Testis (tissue), 2 donors: ENCODE measurements at regions not wholly inside any gene's neighbourhood (a gene's known extent, or its start where the extent isn't known, plus 50 kb on each side); places are given as distances from the start of the nearest gene placed in this dataset.

Experiments
- DNase-seq: peaks from one replicate; pipeline ENCODE4 v3.0.0-alpha.2; 2019
- H3K27ac ChIP-seq, 2 donors: fragments of 200-600 bp; sonication (generic); one replicate each; pipeline ENCODE4 v1.5.1; 2019
- H3K27me3 ChIP-seq: fragments of 200-600 bp; sonication (generic); one replicate; pipeline ENCODE4 v1.5.1; 2019
- H3K36me3 ChIP-seq: fragments of 200-600 bp; sonication (generic); one replicate; pipeline ENCODE4 v1.5.1; 2017; ENCODE audit warnings: low read depth; ENCODE audit errors: missing control alignments
- H3K4me1 ChIP-seq: fragments of 200-600 bp; sonication (generic); one replicate; pipeline ENCODE4 v1.5.1; 2019
- H3K4me3 ChIP-seq, 2 donors: fragments of 200-600 bp; sonication (generic); one replicate each; pipeline ENCODE4 v1.5.1; 2017 to 2019
- H3K9me3 ChIP-seq: fragments of 200-600 bp; sonication (generic); one replicate; pipeline ENCODE4 v1.5.1; 2017
- CTCF ChIP-seq, 3 experiments: fragments of 450-650 bp in 2 of 3; fragments of 200-600 bp in 1 of 3; sonication (generic) in 1 of 3; IDR thresholded peaks; one replicate each; pipeline ENCODE4 v1.5.1; 2016 to 2019; ENCODE audit warnings: antibody characterized with exemption in 3 of 3, mild to moderate bottlenecking in 2 of 3, moderate library complexity in 1 of 3
- POLR2A ChIP-seq: fragments of 450-650 bp; IDR thresholded peaks from one replicate; pipeline ENCODE4 v1.6.1; 2017; ENCODE audit warnings: antibody characterized with exemption, mild to moderate bottlenecking, moderate library complexity
- WGBS, 2 donors: methylation state at CpG; one replicate each; pipeline ENCODE4 v1.1.5; 2018; 5-methylcytosine and 5-hydroxymethylcytosine counted together
- intact Hi-C: fragments of 100-400 bp; cut with DNase I; formaldehyde crosslinking; loops from one replicate; pipeline ENCODE4 v1.15.1; 2023; ENCODE audit warnings: low total_unique reads

- DNase-seq = no peak
- H3K9me3 ChIP-seq = no peaks in the 10 kb centered on the region
- intact Hi-C loops = no loop called here
- no peaks in the 10 kb centered on the region for H3K36me3 ChIP-seq
- no peaks in the 10 kb centered on the region for H3K27me3 ChIP-seq
- no peak overlapping the region for H3K27ac ChIP-seq
- H3K4me1 ChIP-seq = no peaks in the 10 kb centered on the region
- no peak overlapping the region for H3K4me3 ChIP-seq
- TF ChIP-seq CTCF (IDR thresholded peaks at IDR 0.05) (no peak), POLR2A (no peak)
Observed at GRCh38 chr10:83750604-83751003, 388.7 kb upstream of the GHITM start.

- 94 to 98% methylated on average over 2 of the region's 2 CpGs for WGBS, 2 donors
- intact Hi-C loops = no loop called here
- TF ChIP-seq CTCF (IDR thresholded peaks at IDR 0.05) = no peak
- no peak for TF ChIP-seq POLR2A
- H3K4me3 ChIP-seq = no peak overlapping the region
- H3K36me3 ChIP-seq = no peaks in the 10 kb centered on the region
- no peak for DNase-seq
- no peaks in the 10 kb centered on the region for H3K4me1 ChIP-seq
- no peaks in the 10 kb centered on the region for H3K9me3 ChIP-seq
- H3K27me3 ChIP-seq = no peaks in the 10 kb centered on the region
- no peak overlapping the region for H3K27ac ChIP-seq
Observed at GRCh38 chr10:83753490-83753889, 385.8 kb upstream of the GHITM start.

- WGBS, 2 donors = 85 to 95% methylated on average over 1 of the region's 1 CpG
- TF ChIP-seq POLR2A (no peak), CTCF (IDR thresholded peaks at IDR 0.05) (no peak)
- no peaks in the 10 kb centered on the region for H3K27me3 ChIP-seq
- DNase-seq = no peak
- no peaks in the 10 kb centered on the region for H3K9me3 ChIP-seq
- H3K27ac ChIP-seq = no peak overlapping the region
- no peak overlapping the region for H3K4me3 ChIP-seq
- intact Hi-C loops = no loop called here
- H3K4me1 ChIP-seq = no peaks in the 10 kb centered on the region
- no peaks in the 10 kb centered on the region for H3K36me3 ChIP-seq
Observed at GRCh38 chr10:83754857-83755256, 384.5 kb upstream of the GHITM start.

GRCh38 chr10:83760142-83760541, 379.2 kb upstream of the GHITM start:
- Histone ChIP-seq H3K4me3 (no peak overlapping the region), H3K9me3 (no peaks in the 10 kb centered on the region), H3K36me3 (no peaks in the 10 kb centered on the region), H3K27me3 (no peaks in the 10 kb centered on the region), H3K27ac (no peak overlapping the region), H3K4me1 (no peaks in the 10 kb centered on the region)
- intact Hi-C loops = no loop called here
- 71 to 73% methylated on average over 2 of the region's 2 CpGs for WGBS, 2 donors
- TF ChIP-seq CTCF (IDR thresholded peaks at IDR 0.05) (no peak), POLR2A (no peak)
- DNase-seq = no peak

GRCh38 chr10:83764666-83765065, 374.6 kb upstream of the GHITM start:
- Histone ChIP-seq H3K36me3 (no peaks in the 10 kb centered on the region), H3K4me3 (no peak overlapping the region), H3K27ac (no peak overlapping the region), H3K9me3 (no peaks in the 10 kb centered on the region), H3K4me1 (no peaks in the 10 kb centered on the region), H3K27me3 (no peaks in the 10 kb centered on the region)
- intact Hi-C loops = no loop called here
- WGBS, 2 donors = 54 to 68% methylated on average over 5 of the region's 5 CpGs
- no peak for TF ChIP-seq CTCF (IDR thresholded peaks at IDR 0.05)
- no peak for TF ChIP-seq POLR2A
- no peak for DNase-seq
